ENCODE measurements at regions not wholly inside any gene's neighbourhood (a gene's known extent, or its start where the extent isn't known, plus 50 kb on each side); places are given as distances from the start of the nearest gene placed in this dataset.

DNA sequence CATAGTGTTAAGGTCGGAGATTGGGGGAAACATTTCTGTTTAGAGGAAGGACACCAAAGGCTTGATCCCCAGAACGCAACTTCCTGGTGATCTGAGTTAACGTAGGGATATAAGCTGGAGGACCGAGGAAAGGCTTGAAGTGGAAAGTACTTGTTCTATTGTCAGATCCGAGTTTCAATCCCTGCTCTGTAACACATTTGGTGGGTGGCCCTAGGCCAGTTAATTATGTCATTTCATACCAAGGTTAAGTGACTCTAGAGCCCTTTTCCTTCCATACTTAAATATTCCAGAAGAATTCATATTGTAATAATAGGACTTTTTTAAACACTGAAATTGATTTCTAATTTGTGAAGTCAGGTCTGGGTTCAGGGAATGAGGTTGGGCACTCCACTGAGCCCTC lies 80.9 kb downstream of the RPLP1 start:
- no peaks in the 10 kb centered on the region for H3K36me3 ChIP-seq
- H3K4me3 ChIP-seq: no peak overlapping the region
- no peak for DNase-seq (ENCODE audit: low spot score in 2 of 2)
- H3K4me1 ChIP-seq: peaks cover 0 to 4% of the 10 kb centered on the region in 2 donors
- H3K27me3 ChIP-seq: no peaks in the 10 kb centered on the region
- no peaks in the 10 kb centered on the region for H3K9me3 ChIP-seq
- TF ChIP-seq, protein P1, sequence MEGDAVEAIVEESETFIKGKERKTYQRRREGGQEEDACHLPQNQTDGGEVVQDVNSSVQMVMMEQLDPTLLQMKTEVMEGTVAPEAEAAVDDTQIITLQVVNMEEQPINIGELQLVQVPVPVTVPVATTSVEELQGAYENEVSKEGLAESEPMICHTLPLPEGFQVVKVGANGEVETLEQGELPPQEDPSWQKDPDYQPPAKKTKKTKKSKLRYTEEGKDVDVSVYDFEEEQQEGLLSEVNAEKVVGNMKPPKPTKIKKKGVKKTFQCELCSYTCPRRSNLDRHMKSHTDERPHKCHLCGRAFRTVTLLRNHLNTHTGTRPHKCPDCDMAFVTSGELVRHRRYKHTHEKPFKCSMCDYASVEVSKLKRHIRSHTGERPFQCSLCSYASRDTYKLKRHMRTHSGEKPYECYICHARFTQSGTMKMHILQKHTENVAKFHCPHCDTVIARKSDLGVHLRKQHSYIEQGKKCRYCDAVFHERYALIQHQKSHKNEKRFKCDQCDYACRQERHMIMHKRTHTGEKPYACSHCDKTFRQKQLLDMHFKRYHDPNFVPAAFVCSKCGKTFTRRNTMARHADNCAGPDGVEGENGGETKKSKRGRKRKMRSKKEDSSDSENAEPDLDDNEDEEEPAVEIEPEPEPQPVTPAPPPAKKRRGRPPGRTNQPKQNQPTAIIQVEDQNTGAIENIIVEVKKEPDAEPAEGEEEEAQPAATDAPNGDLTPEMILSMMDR (IDR thresholded peaks at IDR 0.05): no peak
- H3K27ac ChIP-seq: no peak overlapping the region
- intact Hi-C loops (cut with DNase I): no loop called here

DNA sequence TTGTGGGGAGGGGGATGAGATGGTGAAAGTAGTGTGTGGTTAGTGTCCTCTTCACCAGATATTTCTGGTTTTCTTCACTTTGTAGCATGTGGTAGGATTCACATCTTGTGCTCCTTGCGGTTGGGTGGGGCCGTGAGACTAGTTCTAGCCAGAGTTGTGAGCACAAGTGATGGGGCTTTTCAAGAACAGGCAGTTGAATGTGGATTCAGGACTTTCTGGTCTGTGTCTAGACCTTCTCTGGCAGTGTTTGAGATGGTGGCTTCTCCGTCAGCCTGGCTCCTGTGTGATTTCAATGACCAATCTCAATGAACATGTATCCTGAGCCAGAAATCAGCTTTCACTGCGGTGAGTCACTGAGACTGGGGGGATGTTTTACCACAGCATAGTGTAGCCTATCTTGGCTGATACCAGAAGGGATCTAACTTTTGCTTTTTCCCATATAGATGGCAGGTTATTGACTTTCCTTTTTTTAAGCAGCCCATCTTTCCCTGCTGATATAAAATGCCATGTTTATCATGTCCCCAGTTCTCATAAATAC lies 82.6 kb downstream of the RPLP1 start:
- Histone ChIP-seq H3K36me3 (no peaks in the 10 kb centered on the region), H3K4me3 (no peak overlapping the region), H3K27me3 (no peaks in the 10 kb centered on the region), H3K27ac (no peak overlapping the region), H3K4me1 (peaks cover 0 to 4% of the 10 kb centered on the region in 2 donors), H3K9me3 (no peaks in the 10 kb centered on the region)
- intact Hi-C loops (cut with DNase I): no loop called here
- TF ChIP-seq, protein P1 (IDR thresholded peaks at IDR 0.05): no peak
- no peak for DNase-seq (ENCODE audit: low spot score in 2 of 2)

DNA sequence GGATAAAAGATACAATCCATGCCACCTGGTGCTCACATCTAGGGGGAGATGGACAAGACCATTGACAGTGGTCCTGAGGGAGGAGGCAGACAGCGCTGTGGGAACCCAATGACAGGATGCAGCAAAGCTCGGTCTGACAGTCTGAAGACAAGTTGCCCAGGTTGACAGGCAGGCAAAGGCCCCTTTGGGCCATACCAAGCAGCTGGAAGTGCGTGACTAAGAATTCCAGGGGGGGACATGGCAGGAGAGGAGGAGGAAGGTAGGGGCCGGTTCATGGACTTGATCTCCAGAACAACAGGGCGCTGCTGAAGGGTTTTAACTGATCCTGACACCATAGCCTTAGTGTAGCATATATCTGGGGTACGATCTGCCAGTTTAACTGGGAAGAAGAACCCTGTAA lies 83.4 kb downstream of the RPLP1 start:
- no peak for DNase-seq (ENCODE audit: low spot score in 2 of 2)
- Histone ChIP-seq H3K27ac (no peak overlapping the region), H3K9me3 (no peaks in the 10 kb centered on the region), H3K4me3 (no peak overlapping the region), H3K4me1 (peaks cover 0 to 4% of the 10 kb centered on the region in 2 donors), H3K36me3 (no peaks in the 10 kb centered on the region), H3K27me3 (no peaks in the 10 kb centered on the region)
- TF ChIP-seq, protein P1 (IDR thresholded peaks at IDR 0.05): no peak
- intact Hi-C loops (cut with DNase I): no loop called here

DNA sequence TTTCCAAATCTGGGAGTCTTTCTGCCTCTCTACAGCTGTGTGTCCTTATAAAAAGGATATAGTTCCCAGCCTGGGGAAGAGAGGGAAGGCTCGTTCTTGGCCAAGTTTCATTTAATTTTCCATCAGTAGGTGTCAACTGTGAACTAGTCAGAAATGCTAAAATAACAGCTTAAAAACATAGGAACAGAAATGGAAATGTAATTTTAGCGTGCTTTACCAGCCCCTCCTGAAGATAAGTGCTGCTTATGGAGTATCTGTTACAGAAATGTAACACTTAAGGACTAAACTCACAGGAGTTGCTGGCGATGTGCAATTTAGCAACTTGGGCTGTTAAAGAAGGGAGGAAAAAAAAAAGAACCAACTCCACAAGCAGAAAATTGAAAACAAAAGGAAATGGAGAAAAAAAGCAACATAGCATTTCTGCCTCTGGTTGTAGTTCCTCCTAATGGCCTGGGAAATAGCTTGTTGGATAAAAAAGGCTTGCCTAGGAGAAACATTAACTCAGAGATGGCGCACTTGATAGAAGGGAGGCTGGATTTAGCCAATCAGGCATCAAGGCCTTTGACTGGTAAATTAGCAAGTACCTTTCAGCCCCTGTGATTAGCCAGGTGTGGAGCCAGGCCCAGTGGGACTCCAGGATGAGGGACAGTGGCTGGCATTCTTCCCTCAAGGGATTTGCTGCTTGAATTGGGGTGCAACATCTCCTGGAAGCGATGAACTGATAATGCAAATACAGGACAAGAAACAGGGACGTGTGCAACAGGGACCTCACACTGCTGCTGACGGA lies 84.3 kb downstream of the RPLP1 start:
- no peak overlapping the region for H3K4me3 ChIP-seq
- intact Hi-C loops (cut with DNase I): no loop called here
- H3K27ac ChIP-seq: no peak overlapping the region
- no peaks in the 10 kb centered on the region for H3K9me3 ChIP-seq
- H3K4me1 ChIP-seq: no peaks in the 10 kb centered on the region
- H3K27me3 ChIP-seq: no peaks in the 10 kb centered on the region
- no peak for DNase-seq (ENCODE audit: low spot score in 2 of 2)
- TF ChIP-seq, protein P1 (IDR thresholded peaks at IDR 0.05): no peak
- H3K36me3 ChIP-seq: no peaks in the 10 kb centered on the region

DNA sequence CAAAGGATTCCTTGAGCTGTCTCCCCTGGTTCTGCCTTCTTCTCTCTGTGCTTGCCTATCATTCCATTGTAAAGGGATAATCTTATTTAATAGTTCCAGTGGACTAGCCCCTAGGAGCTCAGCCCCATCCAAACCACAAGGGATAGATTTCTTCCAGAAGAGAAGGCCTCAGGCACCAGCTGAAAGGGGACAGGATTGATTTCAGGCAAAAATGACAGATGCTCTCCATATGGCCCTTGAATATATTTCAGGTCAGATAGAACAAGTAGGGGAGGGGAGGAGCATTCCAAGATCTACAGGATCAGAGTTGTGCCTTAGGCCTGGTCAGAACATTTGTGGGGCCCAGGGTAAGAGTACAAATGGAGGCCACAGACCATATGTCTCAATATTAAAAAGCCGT lies 85.3 kb downstream of the RPLP1 start:
- Histone ChIP-seq H3K27ac (no peak overlapping the region), H3K4me3 (no peak overlapping the region), H3K9me3 (no peaks in the 10 kb centered on the region), H3K27me3 (no peaks in the 10 kb centered on the region), H3K4me1 (no peaks in the 10 kb centered on the region), H3K36me3 (no peaks in the 10 kb centered on the region)
- intact Hi-C loops (cut with DNase I): no loop called here
- no peak for DNase-seq (ENCODE audit: low spot score in 2 of 2)
- TF ChIP-seq, protein P1 (IDR thresholded peaks at IDR 0.05): no peak
